ENCODE measurements at regions not wholly inside any gene's neighbourhood (a gene's known extent, or its start where the extent isn't known, plus 50 kb on each side); places are given as distances from the start of the nearest gene placed in this dataset.
A peak's percentile ranks its signal among the peaks of the same experiment; 100 is the strongest.

DNA sequence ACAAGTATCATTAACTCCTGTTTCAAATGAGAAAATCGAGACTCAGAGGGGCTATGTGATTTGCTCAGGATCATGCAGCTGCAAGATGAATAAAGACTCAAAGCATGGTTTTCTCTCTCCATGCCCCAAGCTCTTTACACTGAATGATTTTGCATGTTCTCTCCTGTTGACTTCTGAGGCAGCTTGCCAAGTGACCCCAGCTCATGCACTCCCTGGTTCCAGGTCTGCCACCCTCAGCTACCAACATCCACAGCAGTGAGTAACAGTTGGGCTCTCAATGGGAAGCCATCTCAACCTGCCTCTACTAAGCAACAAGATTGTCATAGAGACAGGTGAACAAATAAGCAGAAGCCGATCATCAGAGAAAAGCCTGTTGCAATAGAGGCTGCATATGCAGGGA is 116.9 kb upstream of the GADL1 start:
- Histone ChIP-seq H2AFZ (replicated peaks; ENCODE audit: low read length, poor library complexity) (no peak overlapping the region), H3K79me1 (ENCODE audit: low read depth in 1 of 2, low read length in 2 of 2) (no peaks in the 10 kb centered on the region), H2BK5ac (ENCODE audit: low read depth, low read length, poor library complexity, severe bottlenecking) (no peak overlapping the region), H3K56ac (ENCODE audit: extremely low read depth, insufficient read depth, low read length) (no peak overlapping the region), H4K20me1 (ENCODE audit: insufficient read depth, low read length) (no peaks in the 10 kb centered on the region), H2BK20ac (ENCODE audit: low read depth, low read length) (no peak overlapping the region), H3K27ac (ENCODE audit: insufficient read depth, low read length) (no peak overlapping the region), H4K8ac (ENCODE audit: low read depth in 2 of 2, low read length in 2 of 2) (no peak overlapping the region), H3K4ac (ENCODE audit: low read depth, low read length) (no peak overlapping the region), H4K91ac (ENCODE audit: insufficient read depth, low read depth, low read length) (no peak overlapping the region), H3K9me1 (ENCODE audit: insufficient read depth, low read length) (no peaks in the 10 kb centered on the region; the same call in 1 of the 2 replicates), H3K27me3 (ENCODE audit: control insufficient read depth, insufficient read depth, low read length) (no peaks in the 10 kb centered on the region), H2BK120ac (ENCODE audit: low read depth, low read length) (no peak overlapping the region), H2AK5ac (ENCODE audit: low read depth, low read length) (peak overlapping the region; percentile 7; the same call in 1 of the 2 replicates), H2BK15ac (ENCODE audit: low read depth, low read length) (no peak overlapping the region), H3K4me1 (ENCODE audit: control insufficient read depth, insufficient read depth, low read length) (no peaks in the 10 kb centered on the region), H3K18ac (ENCODE audit: low read depth, low read length) (no peak overlapping the region), H3K23ac (ENCODE audit: low read depth, low read length) (no peak overlapping the region), H3K4me3 (ENCODE audit: insufficient read depth, low read depth, low read length) (no peak overlapping the region), H3K4me2 (ENCODE audit: low read depth, low read length) (no peak overlapping the region), H3K36me3 (ENCODE audit: control insufficient read depth, insufficient read depth, low read length) (no peaks in the 10 kb centered on the region), H4K5ac (ENCODE audit: low read depth, low read length) (no peak overlapping the region), H3K14ac (replicated peaks; ENCODE audit: low read depth, low read length) (no peak overlapping the region), H3K9ac (ENCODE audit: low read depth, low read length) (no peak overlapping the region), H2AK9ac (replicated peaks; ENCODE audit: low read depth, low read length, poor library complexity) (no peak overlapping the region), H3K9me3 (ENCODE audit: control insufficient read depth, insufficient read depth, low read length) (no peaks in the 10 kb centered on the region)
- ChIA-PET CTCF (no interaction called here), POLR2A (ENCODE audit: unreplicated experiment) (no interaction called here)
- DNase-seq (no peak), ATAC-seq (ENCODE audit: low read depth) (no peak)
- intact Hi-C loops (cut with micrococcal nuclease), result loop anchor here (1.0 kb wide), 1 partner anchor 48 kb away; no protein-coding TSS in a partner anchor
- in situ Hi-C loops (cut with MboI; ENCODE audit: low sequenced_read_pairs), result no loop called here
- TF ChIP-seq POLR2A (IDR thresholded peaks at IDR 0.05; ENCODE audit: low read depth, low read length) (no peak), MAZ (IDR thresholded peaks at IDR 0.05; ENCODE audit: borderline replicate concordance, low read depth, low read length) (no peak), MAFK (IDR thresholded peaks at IDR 0.05; ENCODE audit: low read depth, low read length) (no peak), CEBPB (IDR thresholded peaks at IDR 0.05; ENCODE audit: low read depth, low read length) (no peak), NFE2L2 (IDR thresholded peaks at IDR 0.05; ENCODE audit: low read depth, low read length) (no peak), SMC3 (IDR thresholded peaks at IDR 0.05; ENCODE audit: low read depth, low read length) (no peak), CHD1 (IDR thresholded peaks at IDR 0.05; ENCODE audit: low read depth, low read length) (no peak)
- TF ChIP-seq, protein P1, sequence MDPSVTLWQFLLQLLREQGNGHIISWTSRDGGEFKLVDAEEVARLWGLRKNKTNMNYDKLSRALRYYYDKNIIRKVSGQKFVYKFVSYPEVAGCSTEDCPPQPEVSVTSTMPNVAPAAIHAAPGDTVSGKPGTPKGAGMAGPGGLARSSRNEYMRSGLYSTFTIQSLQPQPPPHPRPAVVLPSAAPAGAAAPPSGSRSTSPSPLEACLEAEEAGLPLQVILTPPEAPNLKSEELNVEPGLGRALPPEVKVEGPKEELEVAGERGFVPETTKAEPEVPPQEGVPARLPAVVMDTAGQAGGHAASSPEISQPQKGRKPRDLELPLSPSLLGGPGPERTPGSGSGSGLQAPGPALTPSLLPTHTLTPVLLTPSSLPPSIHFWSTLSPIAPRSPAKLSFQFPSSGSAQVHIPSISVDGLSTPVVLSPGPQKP (IDR thresholded peaks at IDR 0.05; ENCODE audit: borderline replicate concordance, low read depth, low read length), result no peak
- no CpG with 5 or more reads among the region's 2 CpGs for WGBS, 2 experiments (ENCODE audit: extremely low coverage in 2 of 2, insufficient read length in 1 of 2)
- no TSS peak for BruUV-seq (replicated peaks)
- dilution Hi-C loops (cut with HindIII; ENCODE audit: low sequenced_read_pairs, unreplicated experiment), result no loop called here

All from IMR-90 (cell line).